ENCODE measurements at regions not wholly inside any gene's neighbourhood (a gene's known extent, or its start where the extent isn't known, plus 50 kb on each side); places are given as distances from the start of the nearest gene placed in this dataset.

DNA sequence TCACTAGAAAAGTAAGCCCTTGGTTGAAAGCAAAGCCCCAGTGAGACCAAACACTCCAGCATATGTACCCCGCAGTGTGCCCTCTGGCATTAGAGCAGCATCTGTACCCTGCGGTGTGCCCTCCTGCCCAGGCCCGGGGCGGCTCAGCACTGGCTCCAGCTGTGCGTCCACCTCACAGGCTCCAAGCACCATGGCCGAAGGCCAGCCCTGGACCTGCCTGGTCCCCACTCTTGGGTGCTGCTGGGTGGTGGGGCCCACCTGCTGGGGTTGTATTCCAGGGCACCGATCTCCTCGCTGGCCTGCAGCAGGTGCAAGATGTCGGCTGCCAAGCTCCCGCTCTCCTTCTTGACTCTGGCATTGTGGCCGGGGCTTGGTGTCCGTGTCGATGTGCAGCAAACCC, 230.2 kb downstream of the TUBA3C start:
- no peak for DNase-seq (ENCODE audit: extremely low spot score in 2 of 2)
- no peak overlapping the region for H3K4me3 ChIP-seq
- no peaks in the 10 kb centered on the region for H3K9me3 ChIP-seq
- no peaks in the 10 kb centered on the region for H3K36me3 ChIP-seq
- H3K27me3 ChIP-seq, result no peaks in the 10 kb centered on the region
- no peak overlapping the region for H3K27ac ChIP-seq
- intact Hi-C loops (cut with DNase I), result no loop called here
- TF ChIP-seq, protein P1, sequence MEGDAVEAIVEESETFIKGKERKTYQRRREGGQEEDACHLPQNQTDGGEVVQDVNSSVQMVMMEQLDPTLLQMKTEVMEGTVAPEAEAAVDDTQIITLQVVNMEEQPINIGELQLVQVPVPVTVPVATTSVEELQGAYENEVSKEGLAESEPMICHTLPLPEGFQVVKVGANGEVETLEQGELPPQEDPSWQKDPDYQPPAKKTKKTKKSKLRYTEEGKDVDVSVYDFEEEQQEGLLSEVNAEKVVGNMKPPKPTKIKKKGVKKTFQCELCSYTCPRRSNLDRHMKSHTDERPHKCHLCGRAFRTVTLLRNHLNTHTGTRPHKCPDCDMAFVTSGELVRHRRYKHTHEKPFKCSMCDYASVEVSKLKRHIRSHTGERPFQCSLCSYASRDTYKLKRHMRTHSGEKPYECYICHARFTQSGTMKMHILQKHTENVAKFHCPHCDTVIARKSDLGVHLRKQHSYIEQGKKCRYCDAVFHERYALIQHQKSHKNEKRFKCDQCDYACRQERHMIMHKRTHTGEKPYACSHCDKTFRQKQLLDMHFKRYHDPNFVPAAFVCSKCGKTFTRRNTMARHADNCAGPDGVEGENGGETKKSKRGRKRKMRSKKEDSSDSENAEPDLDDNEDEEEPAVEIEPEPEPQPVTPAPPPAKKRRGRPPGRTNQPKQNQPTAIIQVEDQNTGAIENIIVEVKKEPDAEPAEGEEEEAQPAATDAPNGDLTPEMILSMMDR (IDR thresholded peaks at IDR 0.05), result no peak
- TF ChIP-seq POLR2AphosphoS5 (IDR thresholded peaks at IDR 0.05; ENCODE audit: insufficient read depth in 1 of 2, low read depth in 1 of 2), result no peak
- no peak for TF ChIP-seq POLR2A (IDR thresholded peaks at IDR 0.05)
- no peaks in the 10 kb centered on the region for H3K4me1 ChIP-seq

DNA sequence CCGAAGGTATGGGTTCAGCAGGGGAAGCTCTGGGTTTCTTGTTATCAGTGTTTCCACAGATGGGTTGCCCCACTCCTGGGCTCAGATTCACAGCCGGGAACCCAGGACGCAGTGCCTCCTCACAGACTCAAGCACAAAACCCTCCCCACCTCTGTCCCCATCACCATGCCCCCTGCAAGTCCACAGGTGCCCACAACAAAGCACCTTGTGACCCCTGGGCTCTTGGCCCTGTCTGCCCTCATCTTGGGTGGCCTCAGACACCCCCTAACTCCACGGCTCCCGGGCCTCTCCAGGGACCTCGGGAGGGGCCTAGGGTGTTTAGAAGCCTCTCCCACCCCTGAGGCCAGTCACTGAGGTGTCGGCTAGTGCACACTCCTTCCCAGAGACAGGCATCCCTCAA, 231.7 kb downstream of the TUBA3C start:
- no peak overlapping the region for H3K27ac ChIP-seq
- no peak for DNase-seq (ENCODE audit: extremely low spot score in 2 of 2)
- no peaks in the 10 kb centered on the region for H3K36me3 ChIP-seq
- intact Hi-C loops (cut with DNase I), result no loop called here
- no peaks in the 10 kb centered on the region for H3K4me1 ChIP-seq
- TF ChIP-seq, protein P1 (IDR thresholded peaks at IDR 0.05), result no peak
- TF ChIP-seq POLR2A (IDR thresholded peaks at IDR 0.05), result no peak
- TF ChIP-seq POLR2AphosphoS5 (IDR thresholded peaks at IDR 0.05; ENCODE audit: insufficient read depth in 1 of 2, low read depth in 1 of 2), result no peak
- H3K4me3 ChIP-seq, result no peak overlapping the region
- H3K27me3 ChIP-seq, result no peaks in the 10 kb centered on the region
- H3K9me3 ChIP-seq, result no peaks in the 10 kb centered on the region

DNA sequence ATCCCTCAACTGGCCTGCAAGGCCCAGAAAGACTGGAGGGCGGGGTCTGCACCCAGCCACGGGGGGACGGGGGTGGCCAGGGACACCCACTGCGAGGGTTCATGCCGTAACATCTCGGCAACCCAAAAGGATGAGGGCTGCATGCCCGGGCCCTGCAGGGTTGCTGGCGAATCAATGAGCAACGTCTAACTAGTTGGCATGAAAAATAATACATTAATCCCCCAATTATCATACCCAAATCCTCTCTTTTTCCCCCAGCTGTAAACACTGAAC, 232.2 kb downstream of the TUBA3C start:
- Histone ChIP-seq H3K4me1 (no peaks in the 10 kb centered on the region), H3K27me3 (no peaks in the 10 kb centered on the region), H3K9me3 (no peaks in the 10 kb centered on the region), H3K4me3 (no peak overlapping the region), H3K27ac (no peak overlapping the region), H3K36me3 (no peaks in the 10 kb centered on the region)
- intact Hi-C loops (cut with DNase I), result no loop called here
- no peak for DNase-seq (ENCODE audit: extremely low spot score in 2 of 2)
- TF ChIP-seq POLR2AphosphoS5 (IDR thresholded peaks at IDR 0.05; ENCODE audit: insufficient read depth in 1 of 2, low read depth in 1 of 2) (no peak), POLR2A (IDR thresholded peaks at IDR 0.05) (no peak)
- TF ChIP-seq, protein P1 (IDR thresholded peaks at IDR 0.05), result no peak

- Histone ChIP-seq H3K27me3 (no peaks in the 10 kb centered on the region), H3K4me3 (no peak overlapping the region), H3K27ac (no peak overlapping the region), H3K4me1 (no peaks in the 10 kb centered on the region), H3K9me3 (no peaks in the 10 kb centered on the region), H3K36me3 (no peaks in the 10 kb centered on the region)
- TF ChIP-seq POLR2AphosphoS5 (IDR thresholded peaks at IDR 0.05; ENCODE audit: insufficient read depth in 1 of 2, low read depth in 1 of 2) (no peak), POLR2A (IDR thresholded peaks at IDR 0.05) (no peak)
- TF ChIP-seq, protein P1 (IDR thresholded peaks at IDR 0.05), result no peak
- intact Hi-C loops (cut with DNase I), result no loop called here
- DNase-seq (ENCODE audit: extremely low spot score in 2 of 2), result no peak
These were observed 232.7 kb downstream of the TUBA3C start for GRCh38 chr13:18948664-18949488.

DNA sequence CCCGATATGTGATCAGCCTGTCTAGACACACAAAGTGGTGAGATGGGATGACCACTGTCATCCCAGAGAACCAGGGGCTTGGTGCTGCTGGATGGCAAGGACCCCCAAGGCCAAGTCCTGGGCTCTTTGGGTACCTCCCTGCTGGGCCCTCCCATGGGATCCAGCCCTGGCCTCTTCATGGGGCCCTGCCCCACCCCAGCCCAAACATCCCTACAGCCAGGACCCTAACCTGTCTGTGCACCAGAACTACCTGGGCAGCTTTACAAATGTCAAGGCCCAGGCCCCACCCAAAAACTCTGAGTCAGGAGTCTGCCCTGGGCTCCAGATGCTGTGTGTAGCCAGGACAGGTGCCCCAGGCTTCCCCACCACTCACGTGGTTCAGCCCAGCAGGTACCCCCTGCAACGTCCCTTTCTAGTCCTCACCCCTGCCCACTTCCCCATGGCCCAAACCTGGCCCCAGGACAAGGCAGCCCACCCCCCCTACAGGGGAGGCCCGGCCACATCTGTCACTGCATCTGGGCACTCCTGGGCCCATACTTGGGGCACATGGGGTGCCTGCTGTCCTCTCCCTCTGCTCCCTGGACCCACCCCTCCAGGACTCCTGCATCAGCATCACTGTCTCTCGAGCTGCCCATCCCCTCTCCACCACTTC, 233.5 kb downstream of the TUBA3C start:
- no peak overlapping the region for H3K27ac ChIP-seq
- no peaks in the 10 kb centered on the region for H3K4me1 ChIP-seq
- DNase-seq (ENCODE audit: extremely low spot score in 2 of 2), result no peak

More for the DNA sequence above, 233.5 kb downstream of the TUBA3C start:
- intact Hi-C loops (cut with DNase I), result no loop called here
- Histone ChIP-seq H3K27me3 (no peaks in the 10 kb centered on the region), H3K36me3 (no peaks in the 10 kb centered on the region), H3K4me3 (no peak overlapping the region), H3K9me3 (no peaks in the 10 kb centered on the region)
- TF ChIP-seq POLR2A (IDR thresholded peaks at IDR 0.05), result no peak
- TF ChIP-seq, protein P1 (IDR thresholded peaks at IDR 0.05), result no peak
- TF ChIP-seq POLR2AphosphoS5 (IDR thresholded peaks at IDR 0.05; ENCODE audit: insufficient read depth in 1 of 2, low read depth in 1 of 2), result no peak
